ENCODE measurements at regions not wholly inside any gene's neighbourhood (a gene's known extent, or its start where the extent isn't known, plus 50 kb on each side); places are given as distances from the start of the nearest gene placed in this dataset.

GRCh38 chr1:93744299-93744988, 62.8 kb upstream of the BCAR3 start:
- H3K27ac ChIP-seq: no peak overlapping the region
- DNase-seq (ENCODE audit: low spot score): no peak
- POLR2A ChIA-PET (ENCODE audit: low non-redundant PET): no interaction called here
- no peak for TF ChIP-seq CTCF (conservative IDR thresholded peaks at IDR 0.05; ENCODE audit: low read depth)
- CTCF ChIA-PET: interaction anchor here (0.6 kb wide), 2 partner anchors 21 to 61 kb away, joined by 3 to 4 read pairs; no protein-coding TSS in a partner anchor

GRCh38 chr1:93743465-93743864, 61.8 kb upstream of the BCAR3 start:
- DNase-seq (ENCODE audit: low spot score): no peak
- no peak for TF ChIP-seq CTCF (conservative IDR thresholded peaks at IDR 0.05; ENCODE audit: low read depth)
- CTCF ChIA-PET: interaction anchor here (0.5 kb wide), 1 partner anchor 28 kb away, joined by 4 read pairs; no protein-coding TSS in a partner anchor
- H3K27ac ChIP-seq: no peak overlapping the region
- POLR2A ChIA-PET (ENCODE audit: low non-redundant PET): interaction anchor here (0.5 kb wide), 1 partner anchor 174 kb away, joined by 3 read pairs; no protein-coding TSS in a partner anchor

DNA sequence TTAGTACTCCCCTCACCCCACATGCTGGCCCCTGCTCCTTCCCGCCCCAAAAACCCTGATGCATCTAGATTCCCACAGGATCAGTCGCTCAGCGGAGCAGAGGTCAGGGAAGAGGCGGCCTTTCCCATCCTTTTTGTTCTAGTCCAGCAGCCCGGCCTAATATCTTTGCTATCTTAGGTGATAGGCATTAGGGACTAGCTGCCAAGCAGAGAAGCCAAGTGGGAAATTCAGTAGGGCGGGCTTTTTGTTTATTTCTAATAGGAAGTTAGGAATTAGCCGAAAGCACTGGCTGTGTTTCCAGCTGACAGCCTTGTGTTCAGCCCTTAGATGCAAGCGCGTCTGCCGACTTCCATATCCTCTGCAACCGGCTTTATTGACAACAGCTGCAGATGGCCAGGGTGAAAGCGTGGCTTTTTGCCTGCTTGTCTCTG, 59.0 kb upstream of the BCAR3 start:
- peak overlapping the region; percentile 29 for H3K27ac ChIP-seq
- DNase-seq (ENCODE audit: low spot score): no peak

GRCh38 chr1:93740157-93740556, 58.5 kb upstream of the BCAR3 start:
- POLR2A ChIA-PET (ENCODE audit: low non-redundant PET): no interaction called here
- CTCF ChIA-PET: interaction anchor here (0.6 to 1.2 kb wide), 2 partner anchors 47 to 73 kb away, joined by 3 read pairs; no protein-coding TSS in a partner anchor
- TF ChIP-seq CTCF (conservative IDR thresholded peaks at IDR 0.05; ENCODE audit: low read depth): no peak
- no peak for DNase-seq (ENCODE audit: low spot score)
- H3K27ac ChIP-seq: peak overlapping the region; percentile 29

More for the DNA sequence above, 59.0 kb upstream of the BCAR3 start:
- no peak for TF ChIP-seq CTCF (conservative IDR thresholded peaks at IDR 0.05; ENCODE audit: low read depth)
- ChIA-PET CTCF (interaction anchor here (1.2 kb wide), 1 partner anchor 73 kb away, joined by 3 read pairs; no protein-coding TSS in a partner anchor), POLR2A (ENCODE audit: low non-redundant PET) (no interaction called here)

DNA sequence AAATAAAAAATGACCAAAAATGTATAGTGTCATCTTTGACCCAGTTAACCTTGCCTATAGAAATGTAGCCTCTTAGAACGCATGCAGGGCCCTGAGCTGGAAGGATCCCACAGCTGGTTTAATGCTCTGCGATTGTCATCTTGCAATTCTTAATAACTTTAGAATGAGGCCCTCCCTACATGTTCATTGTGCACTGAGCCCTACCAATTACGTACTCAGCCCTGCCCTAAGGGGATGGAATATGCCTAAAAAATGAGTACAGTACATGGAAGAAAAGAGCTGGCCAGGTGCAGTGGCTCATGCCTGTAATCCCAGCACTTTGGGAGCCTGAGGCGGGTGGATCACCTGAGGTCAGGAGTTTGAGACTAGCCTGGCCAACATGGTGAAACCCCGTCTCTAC, 57.8 kb upstream of the BCAR3 start:
- ChIA-PET POLR2A (ENCODE audit: low non-redundant PET) (no interaction called here), CTCF (interaction anchor here (0.6 to 0.7 kb wide), 2 partner anchors 47 to 273 kb away, joined by 3 to 4 read pairs; no protein-coding TSS in a partner anchor)
- peak overlapping the region; percentile 29; the same call in 1 of the 2 replicates for H3K27ac ChIP-seq
- DNase-seq (ENCODE audit: low spot score): no peak
- TF ChIP-seq CTCF (conservative IDR thresholded peaks at IDR 0.05; ENCODE audit: low read depth): no peak

DNA sequence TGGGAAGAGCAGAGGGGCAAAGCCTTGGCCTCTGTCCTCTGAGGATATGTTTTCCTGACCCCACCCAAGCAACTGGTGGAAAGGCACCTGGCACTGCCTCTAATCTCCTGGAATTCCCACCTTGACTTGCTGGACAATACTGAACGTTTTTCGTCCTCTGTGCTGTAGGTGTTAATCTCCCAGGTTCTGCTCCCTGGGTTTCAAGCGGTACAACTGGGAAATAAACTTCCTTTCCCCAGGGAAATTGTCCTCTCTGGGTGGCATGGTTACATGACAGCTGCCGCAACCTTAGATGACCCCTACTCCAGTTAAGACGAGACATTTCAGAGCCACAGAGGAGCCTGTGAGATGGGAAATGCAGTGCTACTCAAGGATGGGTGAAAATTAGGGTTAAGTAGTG, 57.3 kb upstream of the BCAR3 start:
- ChIA-PET POLR2A (ENCODE audit: low non-redundant PET) (no interaction called here), CTCF (interaction anchor here (0.5 to 0.7 kb wide), 2 partner anchors 89 to 272 kb away, joined by 3 to 4 read pairs; no protein-coding TSS in a partner anchor)
- TF ChIP-seq CTCF (conservative IDR thresholded peaks at IDR 0.05; ENCODE audit: low read depth): no peak
- DNase-seq (ENCODE audit: low spot score): no peak
- H3K27ac ChIP-seq: peak overlapping the region; percentile 81

Measured in RWPE1 (cell line).